Transverse colon (tissue), 4 donors: ENCODE measurements at regions not wholly inside any gene's neighbourhood (a gene's known extent, or its start where the extent isn't known, plus 50 kb on each side); places are given as distances from the start of the nearest gene placed in this dataset.

Source experiments
- POLR2A ChIP-seq: fragments of 450-650 bp; IDR thresholded peaks from one replicate; pipeline ENCODE4 v1.6.1; 2016; ENCODE audit warnings: antibody characterized with exemption, mild to moderate bottlenecking, moderate library complexity
- POLR2AphosphoS5 ChIP-seq, 3 donors: sonication (generic); formaldehyde crosslinking; IDR thresholded peaks; one replicate each; pipeline ENCODE4 v1.6.1; 2016; ENCODE audit warnings: antibody characterized with exemption in 3 of 3
- TF ChIP-seq, protein P1 (sequence below), 5 experiments: fragments of 200-600 bp in 3 of 5; fragments of 450-650 bp in 2 of 5; sonication (generic) in 3 of 5; IDR thresholded peaks; 1 replicate in 2 of 5; 2 replicates in 3 of 5; pipeline ENCODE4 v1.5.1; 2016 to 2017; ENCODE audit warnings: antibody characterized with exemption in 5 of 5, inconsistent platforms in 3 of 5, mild to moderate bottlenecking in 2 of 5, moderate library complexity in 1 of 5

DNA sequence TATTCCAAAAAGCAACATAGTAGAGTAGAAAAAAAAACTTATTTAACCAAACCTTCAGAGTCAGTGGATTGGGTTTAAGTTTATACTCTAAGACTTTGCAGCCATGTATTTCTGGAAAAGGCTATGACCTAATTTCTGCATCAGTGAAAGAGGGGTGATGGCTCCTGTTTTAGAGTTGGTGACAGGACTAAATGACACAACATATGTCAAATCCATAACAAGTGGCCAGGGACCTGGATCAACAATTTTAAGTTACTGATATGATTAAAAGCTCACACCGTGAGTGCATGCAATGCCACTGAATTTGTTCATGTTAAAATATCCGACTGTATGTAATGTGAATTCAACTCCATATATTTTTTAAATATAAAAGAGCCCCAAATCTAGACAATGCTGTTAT lies 390.6 kb downstream of the TNS3 start:
- TF ChIP-seq, protein P1, sequence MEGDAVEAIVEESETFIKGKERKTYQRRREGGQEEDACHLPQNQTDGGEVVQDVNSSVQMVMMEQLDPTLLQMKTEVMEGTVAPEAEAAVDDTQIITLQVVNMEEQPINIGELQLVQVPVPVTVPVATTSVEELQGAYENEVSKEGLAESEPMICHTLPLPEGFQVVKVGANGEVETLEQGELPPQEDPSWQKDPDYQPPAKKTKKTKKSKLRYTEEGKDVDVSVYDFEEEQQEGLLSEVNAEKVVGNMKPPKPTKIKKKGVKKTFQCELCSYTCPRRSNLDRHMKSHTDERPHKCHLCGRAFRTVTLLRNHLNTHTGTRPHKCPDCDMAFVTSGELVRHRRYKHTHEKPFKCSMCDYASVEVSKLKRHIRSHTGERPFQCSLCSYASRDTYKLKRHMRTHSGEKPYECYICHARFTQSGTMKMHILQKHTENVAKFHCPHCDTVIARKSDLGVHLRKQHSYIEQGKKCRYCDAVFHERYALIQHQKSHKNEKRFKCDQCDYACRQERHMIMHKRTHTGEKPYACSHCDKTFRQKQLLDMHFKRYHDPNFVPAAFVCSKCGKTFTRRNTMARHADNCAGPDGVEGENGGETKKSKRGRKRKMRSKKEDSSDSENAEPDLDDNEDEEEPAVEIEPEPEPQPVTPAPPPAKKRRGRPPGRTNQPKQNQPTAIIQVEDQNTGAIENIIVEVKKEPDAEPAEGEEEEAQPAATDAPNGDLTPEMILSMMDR (IDR thresholded peaks at IDR 0.05) = no peak
- TF ChIP-seq POLR2AphosphoS5 (IDR thresholded peaks at IDR 0.05) = no peak
- TF ChIP-seq POLR2A = no peak
